Hepatocyte (in vitro differentiated cells): ENCODE measurements at regions not wholly inside any gene's neighbourhood (a gene's known extent, or its start where the extent isn't known, plus 50 kb on each side); places are given as distances from the start of the nearest gene placed in this dataset.

ENCODE experiments used
- EZH2 ChIP-seq: fragments of 200-600 bp; sonication (generic); IDR thresholded peaks from 2 replicates; pipeline ENCODE4 v1.6.1; 2016; ENCODE audit warnings: antibody characterized with exemption, mild to moderate bottlenecking, borderline replicate concordance
- EZH2phosphoT487 ChIP-seq: fragments of 200-600 bp; sonication (generic); IDR thresholded peaks from one replicate; pipeline ENCODE4 v1.6.1; 2018; ENCODE audit warnings: antibody characterized with exemption, mild to moderate bottlenecking, low read depth, moderate library complexity; ENCODE audit not compliant: unreplicated experiment, severe bottlenecking
- TF ChIP-seq, protein P1 (sequence below): fragments of 200-600 bp; sonication (generic); IDR thresholded peaks from 2 replicates; pipeline ENCODE4 v1.5.1; 2016; ENCODE audit warnings: antibody characterized with exemption, mild to moderate bottlenecking; ENCODE audit not compliant: poor library complexity

DNA sequence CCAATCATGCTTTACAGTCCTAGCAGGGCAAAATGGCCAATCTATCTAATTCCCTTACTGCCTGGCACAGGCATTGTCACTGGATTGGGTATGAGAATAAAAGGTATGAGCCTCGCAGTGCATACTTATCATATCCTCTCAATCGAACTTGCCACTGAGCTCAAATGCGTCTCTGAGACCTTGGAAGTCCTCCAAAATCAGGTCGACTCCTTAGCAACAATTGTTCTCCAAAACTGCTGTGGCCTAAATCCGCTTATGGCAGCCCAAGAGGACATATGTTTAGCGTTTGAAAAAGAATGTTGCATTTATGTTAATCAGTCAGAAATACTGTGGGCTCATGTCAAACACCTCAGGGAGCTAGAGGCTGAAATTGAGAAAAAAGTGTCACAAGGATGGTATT lies 69.7 kb downstream of the SPIN4 start:
- TF ChIP-seq, protein P1, sequence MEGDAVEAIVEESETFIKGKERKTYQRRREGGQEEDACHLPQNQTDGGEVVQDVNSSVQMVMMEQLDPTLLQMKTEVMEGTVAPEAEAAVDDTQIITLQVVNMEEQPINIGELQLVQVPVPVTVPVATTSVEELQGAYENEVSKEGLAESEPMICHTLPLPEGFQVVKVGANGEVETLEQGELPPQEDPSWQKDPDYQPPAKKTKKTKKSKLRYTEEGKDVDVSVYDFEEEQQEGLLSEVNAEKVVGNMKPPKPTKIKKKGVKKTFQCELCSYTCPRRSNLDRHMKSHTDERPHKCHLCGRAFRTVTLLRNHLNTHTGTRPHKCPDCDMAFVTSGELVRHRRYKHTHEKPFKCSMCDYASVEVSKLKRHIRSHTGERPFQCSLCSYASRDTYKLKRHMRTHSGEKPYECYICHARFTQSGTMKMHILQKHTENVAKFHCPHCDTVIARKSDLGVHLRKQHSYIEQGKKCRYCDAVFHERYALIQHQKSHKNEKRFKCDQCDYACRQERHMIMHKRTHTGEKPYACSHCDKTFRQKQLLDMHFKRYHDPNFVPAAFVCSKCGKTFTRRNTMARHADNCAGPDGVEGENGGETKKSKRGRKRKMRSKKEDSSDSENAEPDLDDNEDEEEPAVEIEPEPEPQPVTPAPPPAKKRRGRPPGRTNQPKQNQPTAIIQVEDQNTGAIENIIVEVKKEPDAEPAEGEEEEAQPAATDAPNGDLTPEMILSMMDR: no peak
- TF ChIP-seq EZH2 (no peak), EZH2phosphoT487 (no peak)
